Left colon (tissue), 2 donors: ENCODE measurements at regions not wholly inside any gene's neighbourhood (a gene's known extent, or its start where the extent isn't known, plus 50 kb on each side); places are given as distances from the start of the nearest gene placed in this dataset.

Source experiments
- ATAC-seq: fragments of 200-7000 bp; cut with Tn5 transposase; one replicate; pipeline ENCODE4 v1.9.1; 2020; ENCODE audit warnings: mild to moderate bottlenecking, moderate library complexity
- DNase-seq, 2 donors: peaks; one replicate each; pipeline ENCODE4 v3.0.0-alpha.2; 2020
- intact Hi-C, 2 donors: fragments of 100-400 bp; cut with DNase I in 1 of 2; cut with micrococcal nuclease in 1 of 2; formaldehyde crosslinking; loops; one replicate each; pipeline versions ENCODE4 v1.11.2 to v1.14.0; 2022; cut with DNase I, micrococcal nuclease
- donor health status: DM: no; HTN: no; CAD: no.
- donor health status: DM: yes; HTN: yes; CAD: no.

- DNase-seq (no peak), ATAC-seq (no peak)
- intact Hi-C loops: no loop called here
Measured at GRCh38 chr18:25737710-25738311, 352.6 kb downstream of the SS18 start.

GRCh38 chr18:25736516-25736915 lies 353.9 kb downstream of the SS18 start:
- DNase-seq: no peak
- no peak for ATAC-seq
- intact Hi-C loops: no loop called here

GRCh38 chr18:25735459-25735858 lies 355.0 kb downstream of the SS18 start:
- intact Hi-C loops: no loop called here
- ATAC-seq (no peak), DNase-seq (no peak)

GRCh38 chr18:25734336-25734735 lies 356.1 kb downstream of the SS18 start:
- intact Hi-C loops: no loop called here
- no peak for DNase-seq

GRCh38 chr18:25732862-25733261 lies 357.6 kb downstream of the SS18 start:
- DNase-seq (no peak), ATAC-seq (no peak)
- intact Hi-C loops: no loop called here

More at GRCh38 chr18:25734336-25734735, 356.1 kb downstream of the SS18 start:
- no peak for ATAC-seq

- ATAC-seq: no peak
- DNase-seq: no peak
- intact Hi-C loops: no loop called here
Measured at GRCh38 chr18:25729072-25729471, 361.3 kb downstream of the SS18 start.

GRCh38 chr18:25727281-25727985 lies 363.0 kb downstream of the SS18 start:
- no peak for ATAC-seq
- intact Hi-C loops: no loop called here
- no peak for DNase-seq

- ATAC-seq (no peak), DNase-seq (no peak)
- intact Hi-C loops: no loop called here
Measured at GRCh38 chr18:25726298-25726697, 364.1 kb downstream of the SS18 start.

GRCh38 chr18:25725501-25725900 lies 364.9 kb downstream of the SS18 start:
- intact Hi-C loops: no loop called here
- DNase-seq: no peak
- ATAC-seq: no peak

GRCh38 chr18:25724997-25725396 lies 365.4 kb downstream of the SS18 start:
- no peak for DNase-seq
- intact Hi-C loops: no loop called here
- ATAC-seq: no peak

GRCh38 chr18:25724121-25724520 lies 366.3 kb downstream of the SS18 start:
- DNase-seq: no peak
- no peak for ATAC-seq
- intact Hi-C loops: no loop called here

- DNase-seq: no peak
- intact Hi-C loops: no loop called here
- ATAC-seq: no peak
Measured at GRCh38 chr18:25713103-25713502, 361.1 kb upstream of the ZNF521 start.

- intact Hi-C loops: no loop called here
- DNase-seq: no peak
- ATAC-seq: no peak
Measured at GRCh38 chr18:25710981-25711380, 359.0 kb upstream of the ZNF521 start.

GRCh38 chr18:25705650-25706049 lies 353.7 kb upstream of the ZNF521 start:
- intact Hi-C loops: no loop called here
- ATAC-seq (no peak), DNase-seq (no peak)

GRCh38 chr18:25704494-25704893 lies 352.5 kb upstream of the ZNF521 start:
- no peak for ATAC-seq
- intact Hi-C loops: no loop called here

GRCh38 chr18:25704071-25704470 lies 352.1 kb upstream of the ZNF521 start:
- intact Hi-C loops: no loop called here
- no peak for ATAC-seq
- no peak for DNase-seq

More at GRCh38 chr18:25704494-25704893, 352.5 kb upstream of the ZNF521 start:
- DNase-seq: no peak

- no peak for DNase-seq
- intact Hi-C loops: no loop called here
- no peak for ATAC-seq
Measured at GRCh38 chr18:25701821-25702220, 349.9 kb upstream of the ZNF521 start.

GRCh38 chr18:25686960-25687500 lies 335.1 kb upstream of the ZNF521 start:
- DNase-seq (no peak), ATAC-seq (no peak)
- intact Hi-C loops: no loop called here

- intact Hi-C loops: no loop called here
- no peak for ATAC-seq
- DNase-seq: no peak
Measured at GRCh38 chr18:25685088-25685487, 333.1 kb upstream of the ZNF521 start.

GRCh38 chr18:25679491-25679890 lies 327.5 kb upstream of the ZNF521 start:
- ATAC-seq: no peak
- intact Hi-C loops: no loop called here
- DNase-seq: no peak

- intact Hi-C loops: no loop called here
- DNase-seq (no peak), ATAC-seq (no peak)
Measured at GRCh38 chr18:25678221-25678620, 326.3 kb upstream of the ZNF521 start.
